Prostate gland (tissue), 2 donors: ENCODE measurements at regions not wholly inside any gene's neighbourhood (a gene's known extent, or its start where the extent isn't known, plus 50 kb on each side); places are given as distances from the start of the nearest gene placed in this dataset.

ENCODE experiments used
- CTCF ChIP-seq, 4 experiments: fragments of 200-600 bp in 2 of 4; fragments of 450-650 bp in 2 of 4; sonication (generic) in 2 of 4; IDR thresholded peaks; 1 replicate in 3 of 4; 2 replicates in 1 of 4; pipeline ENCODE4 v1.5.1; 2016 to 2019; ENCODE audit warnings: antibody characterized with exemption in 4 of 4, mild to moderate bottlenecking in 2 of 4, moderate library complexity in 2 of 4
- POLR2A ChIP-seq: fragments of 450-650 bp; IDR thresholded peaks from one replicate; pipeline ENCODE4 v1.6.1; 2016; ENCODE audit warnings: antibody characterized with exemption, mild to moderate bottlenecking
- POLR2AphosphoS5 ChIP-seq: sonication (generic); formaldehyde crosslinking; IDR thresholded peaks from one replicate; pipeline ENCODE4 v1.6.1; 2017; ENCODE audit warnings: antibody characterized with exemption

DNA sequence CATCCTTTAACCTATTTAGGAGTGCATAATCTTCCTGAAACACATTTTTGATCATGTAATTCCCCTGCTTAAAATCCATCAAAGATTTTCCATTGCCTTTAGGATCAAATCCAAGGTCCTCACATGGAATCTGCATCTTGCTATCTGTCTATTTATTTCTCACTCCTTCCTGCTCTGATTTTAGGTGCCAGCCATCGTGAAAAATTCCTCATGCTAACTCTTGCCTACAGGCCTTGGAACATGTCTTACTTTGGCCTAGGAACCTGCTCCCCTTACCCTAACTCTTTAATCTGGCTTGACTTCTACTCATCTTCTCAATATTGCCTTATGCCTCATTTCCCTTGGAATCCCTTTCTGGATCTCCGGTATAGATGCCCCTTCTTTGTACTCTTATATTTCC, 1074.3 kb downstream of the TTLL7 start:
- TF ChIP-seq CTCF (IDR thresholded peaks at IDR 0.05) (no peak), POLR2AphosphoS5 (no peak), POLR2A (no peak)
